GM18858 (cell line): ENCODE measurements at regions not wholly inside any gene's neighbourhood (a gene's known extent, or its start where the extent isn't known, plus 50 kb on each side); places are given as distances from the start of the nearest gene placed in this dataset.

Experiments
- ATAC-seq: cut with Tn5 transposase; IDR thresholded peaks from one replicate; pipeline ENCODE4 v1.9.1; 2021; ENCODE audit not compliant: unreplicated experiment

DNA sequence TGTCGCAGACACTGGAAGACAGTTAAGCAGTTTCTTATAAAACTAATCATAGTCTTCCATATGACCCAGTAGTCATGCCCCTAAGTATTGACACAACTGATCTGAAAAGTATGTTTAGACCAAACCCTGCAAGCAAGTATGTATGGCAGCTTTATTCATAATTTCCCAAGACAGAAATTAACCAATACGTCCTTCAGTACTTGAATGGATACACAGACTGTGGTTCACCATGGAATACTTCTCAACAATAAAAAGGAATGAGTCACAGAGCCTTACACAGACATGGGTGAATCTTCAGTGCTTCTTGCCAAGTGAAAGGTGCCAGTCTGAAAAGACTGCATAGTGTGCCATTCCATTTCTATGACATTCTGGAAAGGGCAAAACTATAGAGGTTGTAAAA is 50.2 kb upstream of the AKR1E2 start:
- ATAC-seq, result no peak

DNA sequence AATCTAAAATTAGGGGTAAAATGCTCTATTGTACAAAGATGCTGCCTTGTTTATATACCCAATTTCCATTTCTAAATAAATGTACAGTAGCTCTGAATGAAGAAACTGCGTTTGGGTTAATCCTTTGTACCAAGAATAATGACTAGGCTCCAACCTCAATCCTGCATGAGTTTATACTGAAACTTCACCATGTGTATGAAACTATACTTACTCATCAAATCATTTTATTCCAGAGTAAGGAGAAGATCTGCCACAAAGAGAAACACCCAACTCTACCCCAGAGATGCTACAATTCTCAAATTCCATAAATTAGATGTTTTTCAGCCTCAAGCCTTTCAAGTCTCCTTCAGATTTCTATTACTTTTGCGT is 53.8 kb upstream of the AKR1E2 start:
- ATAC-seq, result no peak

DNA sequence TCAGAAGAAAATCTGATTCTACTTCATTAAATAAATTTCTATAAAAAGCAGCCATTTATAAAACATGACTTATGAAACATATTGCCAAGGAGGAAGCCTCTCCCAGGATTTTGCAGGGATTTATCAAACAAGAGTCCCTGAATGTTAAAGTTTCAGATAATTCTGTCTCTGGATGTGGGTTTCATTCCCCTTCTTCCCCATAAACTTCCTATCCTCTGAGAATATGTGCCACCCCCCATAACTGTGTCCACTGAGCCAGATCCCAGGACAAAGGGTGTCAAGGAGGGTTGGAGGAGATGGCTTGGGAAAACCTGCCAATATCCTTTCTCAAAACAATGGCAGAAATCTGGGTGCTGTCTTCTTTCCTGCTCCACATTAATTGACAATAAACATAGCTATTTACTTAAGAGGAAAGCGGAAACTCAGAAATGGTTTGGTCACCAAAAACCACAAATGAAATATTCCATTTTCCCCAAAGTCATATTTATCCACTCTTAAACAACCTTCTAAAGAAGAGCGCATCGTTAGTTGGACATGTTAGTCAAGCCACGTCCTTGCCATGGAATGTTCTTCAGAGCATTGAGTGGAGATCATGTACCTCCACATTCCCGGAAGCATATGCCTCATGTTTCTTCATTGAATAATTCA is 54.3 kb upstream of the AKR1E2 start:
- ATAC-seq, result no peak

- ATAC-seq, result no peak
Observed at GRCh38 chr10:4770801-4771553, 55.0 kb upstream of the AKR1E2 start.

DNA sequence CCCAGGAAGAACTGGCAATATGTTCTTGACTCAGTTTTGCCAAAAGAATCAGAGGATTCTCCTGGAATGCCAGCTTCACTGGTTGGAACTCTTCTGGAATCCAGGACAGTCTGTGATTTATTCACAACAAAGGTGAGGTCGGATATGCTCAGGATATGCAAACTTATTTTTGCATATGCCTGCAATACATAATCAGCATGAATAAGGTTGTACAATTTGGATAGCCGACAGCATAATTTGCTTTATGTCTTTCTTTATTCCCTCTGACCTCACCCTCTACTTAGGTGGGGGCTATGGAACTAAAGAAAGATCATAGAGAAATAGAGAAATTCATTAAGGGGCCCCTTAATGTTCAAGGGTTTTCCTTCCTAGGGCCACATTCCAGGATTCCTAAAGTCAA is 57.6 kb upstream of the AKR1E2 start:
- ATAC-seq, result no peak

- no peak for ATAC-seq
Observed at GRCh38 chr10:4767033-4767814, 58.8 kb upstream of the AKR1E2 start.

- ATAC-seq, result no peak
Observed at GRCh38 chr10:4766454-4766853, 59.6 kb upstream of the AKR1E2 start.

- no peak for ATAC-seq
Observed at GRCh38 chr10:4765428-4765827, 60.6 kb upstream of the AKR1E2 start.

DNA sequence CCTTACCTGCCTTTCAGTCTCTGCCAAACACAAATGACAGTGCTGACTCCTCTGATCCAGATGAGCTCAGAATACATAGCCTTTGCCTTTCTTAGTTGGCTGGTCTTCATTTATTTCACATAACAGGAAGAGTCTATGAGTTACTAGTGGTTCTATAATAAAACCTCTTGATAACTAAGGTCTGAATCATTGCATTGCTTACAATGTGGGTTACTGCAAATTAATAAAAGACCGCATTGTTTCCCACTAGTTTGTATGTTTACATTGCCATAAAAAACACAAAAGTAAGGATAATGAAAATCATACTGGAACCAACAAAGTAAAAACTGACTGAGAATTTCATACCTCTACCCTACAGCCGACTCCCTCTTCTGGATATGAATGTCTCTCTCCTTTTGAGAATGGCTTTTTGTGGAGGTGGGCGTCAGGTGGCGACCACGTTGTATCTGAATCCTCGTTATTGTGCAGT is 62.0 kb upstream of the AKR1E2 start:
- ATAC-seq, result no peak

- no peak for ATAC-seq
Observed at GRCh38 chr10:4763513-4763912, 62.5 kb upstream of the AKR1E2 start.

DNA sequence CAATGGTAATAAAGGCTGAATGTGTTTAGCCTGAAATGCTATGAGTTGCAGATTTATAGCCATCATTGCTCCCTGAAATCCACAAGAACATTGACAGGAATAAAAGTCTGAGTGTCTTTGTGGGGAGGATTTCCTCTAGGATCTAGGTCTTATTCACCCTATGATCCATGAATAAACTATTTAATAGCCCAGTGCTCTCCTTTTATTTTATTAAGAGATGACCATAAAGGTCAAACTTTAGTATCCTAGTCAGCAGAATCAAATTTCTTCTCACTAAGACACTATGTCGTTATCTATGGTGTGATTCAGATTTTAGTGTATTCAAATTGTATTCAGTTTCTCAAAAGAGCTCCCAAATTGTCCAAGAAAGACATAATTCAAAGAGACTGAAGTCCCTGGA is 67.8 kb upstream of the AKR1E2 start:
- ATAC-seq, result no peak

GRCh38 chr10:4755286-4755989 is 70.6 kb upstream of the AKR1E2 start:
- ATAC-seq, result no peak

DNA sequence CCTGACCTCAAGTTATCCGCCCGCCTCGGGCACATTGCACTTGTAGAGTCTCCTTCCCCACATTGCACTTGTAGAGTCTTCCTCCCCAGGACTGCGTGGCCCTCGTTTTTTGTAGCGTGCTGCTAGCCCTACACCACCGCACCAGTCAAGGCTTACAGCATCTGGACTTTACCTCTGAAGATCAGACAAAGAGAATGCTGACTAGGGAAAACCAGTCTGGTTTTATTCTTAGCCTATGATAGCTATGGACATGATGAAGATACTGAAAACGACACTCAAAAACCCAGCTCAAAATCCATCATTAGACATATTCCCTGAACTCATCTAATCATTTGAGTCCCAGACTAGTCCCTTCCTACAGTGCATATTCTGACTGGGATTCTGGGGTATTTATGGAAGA is 71.9 kb upstream of the AKR1E2 start:
- ATAC-seq, result no peak

GRCh38 chr10:4751211-4751610 is 74.8 kb upstream of the AKR1E2 start:
- ATAC-seq, result no peak

GRCh38 chr10:4749271-4749574 is 76.8 kb upstream of the AKR1E2 start:
- ATAC-seq, result no peak

- no peak for ATAC-seq
Observed at GRCh38 chr10:4748491-4749270, 77.3 kb upstream of the AKR1E2 start.

DNA sequence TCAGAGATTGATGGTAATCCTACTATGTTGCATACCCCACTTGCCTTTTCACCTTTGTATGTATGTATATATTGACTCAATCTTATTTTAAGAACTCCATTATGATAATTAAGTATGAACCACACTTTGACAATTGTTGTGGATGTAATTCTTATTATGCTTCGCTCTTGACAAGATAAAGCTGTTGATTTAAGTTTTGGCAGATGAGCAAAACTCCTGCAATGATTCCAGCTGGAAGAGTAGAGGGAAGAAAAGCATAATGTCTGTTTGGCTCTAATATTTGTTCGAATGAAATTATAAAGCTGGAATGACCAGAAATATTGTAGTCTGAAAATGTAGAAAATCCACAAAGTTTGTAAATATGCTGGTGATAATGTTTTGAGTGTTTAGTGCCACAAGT is 83.8 kb upstream of the AKR1E2 start:
- no peak for ATAC-seq

GRCh38 chr10:4740471-4740870 is 85.5 kb upstream of the AKR1E2 start:
- ATAC-seq, result no peak

DNA sequence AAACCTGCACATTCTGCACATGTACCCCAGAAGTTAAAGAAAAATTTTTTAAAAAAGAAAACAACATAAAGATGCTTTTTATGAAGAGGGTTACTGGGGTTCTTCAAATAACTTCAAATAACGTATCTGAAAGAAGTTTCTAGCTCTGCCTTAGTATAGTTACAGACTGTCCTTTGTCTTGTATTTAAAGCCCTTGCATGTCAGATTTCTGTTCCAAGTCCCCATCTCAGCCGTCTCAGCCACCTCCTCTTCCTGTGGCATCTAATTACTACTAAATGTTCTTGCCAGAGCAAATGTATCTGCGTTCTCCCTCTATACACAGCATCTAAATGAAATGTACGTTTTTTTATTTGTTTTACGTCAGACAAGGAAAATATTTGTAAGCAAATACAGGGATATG is 89.4 kb upstream of the AKR1E2 start:
- no peak for ATAC-seq

DNA sequence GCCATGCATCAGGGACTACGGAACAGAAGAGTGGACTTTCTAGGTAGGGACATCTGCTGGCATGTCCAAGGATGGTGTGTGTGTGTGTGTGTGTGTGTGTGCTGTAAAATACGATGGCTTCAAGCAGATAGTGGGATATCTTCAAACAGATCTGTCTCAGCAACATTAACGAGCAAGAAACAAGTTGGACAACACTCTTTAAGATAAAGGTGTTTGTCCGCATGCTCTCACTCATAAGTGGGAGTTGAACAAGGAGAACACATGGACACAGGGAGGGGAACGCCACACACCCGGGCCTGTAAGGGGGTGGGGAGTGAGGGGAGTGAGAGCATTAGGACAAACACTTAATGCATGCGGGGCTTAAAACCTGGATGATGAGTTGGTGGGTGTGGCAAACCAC is 89.8 kb upstream of the AKR1E2 start:
- ATAC-seq, result no peak

- ATAC-seq, result no peak
Observed at GRCh38 chr10:4733843-4734224, 92.2 kb upstream of the AKR1E2 start.
